ENCODE measurements at regions not wholly inside any gene's neighbourhood (a gene's known extent, or its start where the extent isn't known, plus 50 kb on each side); places are given as distances from the start of the nearest gene placed in this dataset.

GRCh38 chr4:137345597-137345996 lies 186.7 kb downstream of the PCDH18 start:
- no peaks in the 10 kb centered on the region for H3K9me3 ChIP-seq (replicated peaks; ENCODE audit: control insufficient read depth, low read depth, low read length)
- H3K36me3 ChIP-seq (ENCODE audit: control insufficient read depth, insufficient read depth, low read length), result no peaks in the 10 kb centered on the region
- no peaks in the 10 kb centered on the region for H3K27me3 ChIP-seq (ENCODE audit: control insufficient read depth, insufficient read depth, low read length)
- H3K27ac ChIP-seq (ENCODE audit: low read length), result no peak overlapping the region
- WGBS (ENCODE audit: insufficient coverage), result no CpG with 5 or more reads among the region's 1 CpG
- H3K4me3 ChIP-seq (ENCODE audit: low read length), result no peak overlapping the region
- no peaks in the 10 kb centered on the region for H3K4me1 ChIP-seq (ENCODE audit: control insufficient read depth, insufficient read depth, low read length)
- peak; percentile 85 for DNase-seq

GRCh38 chr4:137343221-137343620 lies 189.1 kb downstream of the PCDH18 start:
- H3K27ac ChIP-seq (ENCODE audit: low read length), result no peak overlapping the region
- no peaks in the 10 kb centered on the region for H3K4me1 ChIP-seq (ENCODE audit: control insufficient read depth, insufficient read depth, low read length)
- no peaks in the 10 kb centered on the region for H3K27me3 ChIP-seq (ENCODE audit: control insufficient read depth, insufficient read depth, low read length)
- no peak for DNase-seq
- no peaks in the 10 kb centered on the region for H3K36me3 ChIP-seq (ENCODE audit: control insufficient read depth, insufficient read depth, low read length)
- no peak overlapping the region for H3K4me3 ChIP-seq (ENCODE audit: low read length)
- no CpG with 5 or more reads among the region's 8 CpGs for WGBS (ENCODE audit: insufficient coverage)
- H3K9me3 ChIP-seq (replicated peaks; ENCODE audit: control insufficient read depth, low read depth, low read length), result no peaks in the 10 kb centered on the region

DNA sequence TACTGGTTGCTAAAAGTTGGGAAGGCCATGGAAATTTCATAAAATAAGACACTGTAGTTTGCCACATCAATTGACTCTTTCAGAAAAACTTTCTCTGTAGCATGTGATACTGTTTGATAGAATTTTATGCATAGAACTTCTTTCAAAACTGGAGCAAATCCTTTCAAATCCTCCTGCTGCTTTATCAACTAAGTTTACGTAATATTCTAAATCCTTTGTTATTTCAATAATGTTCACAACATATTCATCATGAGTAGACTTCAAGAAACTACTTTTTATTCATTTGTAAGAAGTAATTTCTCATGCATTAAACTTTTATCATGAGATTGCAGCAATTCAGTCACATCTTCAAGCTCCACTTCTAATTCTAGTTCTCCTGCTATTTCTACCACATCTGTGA lies 199.3 kb downstream of the PCDH18 start:
- H3K36me3 ChIP-seq (ENCODE audit: control insufficient read depth, insufficient read depth, low read length), result no peaks in the 10 kb centered on the region
- H3K27ac ChIP-seq (ENCODE audit: low read length), result no peak overlapping the region
- no peaks in the 10 kb centered on the region for H3K27me3 ChIP-seq (ENCODE audit: control insufficient read depth, insufficient read depth, low read length)
- no peaks in the 10 kb centered on the region for H3K4me1 ChIP-seq (ENCODE audit: control insufficient read depth, insufficient read depth, low read length)
- H3K4me3 ChIP-seq (ENCODE audit: low read length), result no peak overlapping the region
- no peaks in the 10 kb centered on the region for H3K9me3 ChIP-seq (replicated peaks; ENCODE audit: control insufficient read depth, low read depth, low read length)
- no peak for DNase-seq
- no CpG with 5 or more reads among the region's 1 CpG for WGBS (ENCODE audit: insufficient coverage)

DNA sequence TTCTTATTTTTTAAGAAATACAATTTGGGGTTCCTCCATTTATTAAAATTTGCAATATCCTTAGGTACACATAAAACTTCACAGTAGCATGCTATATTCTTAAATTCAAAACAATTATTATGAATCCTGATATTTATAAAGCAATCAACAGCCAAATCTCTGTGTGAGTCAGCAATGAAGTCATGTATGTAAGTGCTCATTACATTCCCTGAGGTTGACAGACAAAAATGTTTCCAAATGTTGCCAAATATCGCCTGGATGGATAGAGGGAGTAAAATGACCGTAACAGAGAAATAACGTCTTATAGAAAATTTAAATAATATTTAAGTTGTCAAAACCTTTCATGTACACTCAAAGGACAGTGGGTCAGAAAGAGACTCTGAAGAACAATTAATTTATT lies 220.0 kb downstream of the PCDH18 start:
- WGBS (ENCODE audit: insufficient coverage), result no CpG with 5 or more reads among the region's 3 CpGs
- H3K36me3 ChIP-seq (ENCODE audit: control insufficient read depth, insufficient read depth, low read length), result no peaks in the 10 kb centered on the region
- no peaks in the 10 kb centered on the region for H3K27me3 ChIP-seq (ENCODE audit: control insufficient read depth, insufficient read depth, low read length)
- no peak overlapping the region for H3K4me3 ChIP-seq (ENCODE audit: low read length)
- H3K27ac ChIP-seq (ENCODE audit: low read length), result no peak overlapping the region
- DNase-seq, result peak; percentile 9
- no peaks in the 10 kb centered on the region for H3K9me3 ChIP-seq (replicated peaks; ENCODE audit: control insufficient read depth, low read depth, low read length)
- no peaks in the 10 kb centered on the region for H3K4me1 ChIP-seq (ENCODE audit: control insufficient read depth, insufficient read depth, low read length)

DNA sequence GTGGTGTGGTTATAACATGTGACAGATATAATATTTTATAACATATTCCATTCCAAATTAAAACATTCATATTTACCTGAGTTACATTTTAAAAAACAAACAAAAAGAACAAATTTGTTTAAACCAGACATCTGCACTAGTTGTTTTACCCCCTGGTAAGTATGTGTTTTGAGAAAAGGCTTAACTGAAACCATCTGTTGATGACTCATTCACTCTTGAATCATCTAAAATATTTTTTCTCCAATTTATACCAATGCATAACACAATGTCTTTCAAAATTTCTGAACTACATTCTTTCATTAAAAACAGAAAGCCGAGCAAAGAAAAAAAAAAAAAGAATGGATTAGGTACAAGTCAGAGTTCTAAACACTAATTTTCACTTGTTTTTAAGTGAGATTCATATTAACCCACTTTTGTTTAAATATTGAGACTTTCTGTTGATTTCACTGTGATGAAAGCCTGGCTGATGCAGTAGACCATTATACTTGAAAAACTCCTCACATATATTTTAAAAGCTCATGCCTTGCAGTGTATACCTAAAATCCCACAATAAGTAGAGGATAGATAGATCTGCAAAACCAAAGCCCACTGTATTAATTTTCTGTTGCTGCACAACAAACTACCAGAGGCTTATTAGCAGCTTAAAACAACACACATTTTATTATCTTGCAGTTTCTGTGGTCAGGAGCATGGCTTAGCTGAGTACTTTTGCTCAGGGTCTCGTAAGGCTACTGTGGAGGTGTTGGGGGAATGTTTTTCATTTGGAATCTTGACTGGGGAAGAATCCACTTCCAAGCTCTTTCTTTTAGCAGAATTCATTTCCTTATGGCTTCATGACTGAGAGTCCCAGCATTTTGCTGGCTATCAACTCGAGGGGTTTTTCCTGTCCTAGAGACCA lies 221.5 kb downstream of the PCDH18 start:
- H3K9me3 ChIP-seq (replicated peaks; ENCODE audit: control insufficient read depth, low read depth, low read length), result no peaks in the 10 kb centered on the region
- no peaks in the 10 kb centered on the region for H3K27me3 ChIP-seq (ENCODE audit: control insufficient read depth, insufficient read depth, low read length)
- WGBS (ENCODE audit: insufficient coverage), result 20% methylated on average over 1 of the region's 3 CpGs
- H3K36me3 ChIP-seq (ENCODE audit: control insufficient read depth, insufficient read depth, low read length), result no peaks in the 10 kb centered on the region
- H3K4me3 ChIP-seq (ENCODE audit: low read length), result no peak overlapping the region
- H3K4me1 ChIP-seq (ENCODE audit: control insufficient read depth, insufficient read depth, low read length), result no peaks in the 10 kb centered on the region
- peak; percentile 87 for DNase-seq
- peak overlapping the region; percentile 48 for H3K27ac ChIP-seq (ENCODE audit: low read length)

DNA sequence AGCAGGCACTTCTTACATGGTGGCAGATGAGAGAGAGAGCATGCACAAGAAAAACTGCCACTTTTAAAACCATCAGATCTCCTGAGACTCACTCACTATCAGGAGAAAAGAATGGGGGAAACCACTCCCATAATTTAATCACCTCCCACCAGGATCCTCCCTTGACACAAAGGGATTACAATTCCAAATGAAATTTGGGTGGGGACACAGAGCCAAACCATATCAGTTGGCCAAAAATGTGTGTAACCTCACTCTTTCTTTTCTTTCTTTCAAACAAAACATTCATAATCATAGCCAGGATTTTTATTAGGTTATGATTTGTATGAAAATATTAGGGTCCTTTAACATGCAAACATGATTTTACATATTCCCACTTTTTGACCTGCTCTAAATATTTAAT lies 222.1 kb downstream of the PCDH18 start:
- Histone ChIP-seq H3K27me3 (ENCODE audit: control insufficient read depth, insufficient read depth, low read length) (no peaks in the 10 kb centered on the region), H3K9me3 (replicated peaks; ENCODE audit: control insufficient read depth, low read depth, low read length) (no peaks in the 10 kb centered on the region), H3K36me3 (ENCODE audit: control insufficient read depth, insufficient read depth, low read length) (no peaks in the 10 kb centered on the region), H3K4me1 (ENCODE audit: control insufficient read depth, insufficient read depth, low read length) (no peaks in the 10 kb centered on the region), H3K27ac (ENCODE audit: low read length) (peak overlapping the region; percentile 56), H3K4me3 (ENCODE audit: low read length) (no peak overlapping the region)
- peak; percentile 40 for DNase-seq

DNA sequence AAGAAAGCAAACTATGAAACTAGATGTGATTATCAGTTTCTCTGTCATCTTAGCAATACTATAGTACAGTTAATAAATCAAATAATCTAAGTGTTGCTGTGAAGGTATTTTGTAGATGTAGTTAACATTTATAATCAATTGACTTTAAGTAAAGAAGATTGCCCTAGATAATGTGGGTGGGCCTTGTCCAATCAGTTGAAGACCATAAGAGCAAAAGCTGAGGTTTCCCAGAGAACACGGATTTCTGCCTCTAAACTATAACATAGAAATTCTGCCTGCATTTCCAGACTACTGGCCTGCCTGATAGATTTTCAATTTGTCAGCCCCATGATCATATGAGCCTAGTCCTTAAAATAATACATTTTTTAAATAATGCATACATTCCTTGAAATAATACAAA lies 222.9 kb downstream of the PCDH18 start:
- DNase-seq, result no peak
- H3K27ac ChIP-seq (ENCODE audit: low read length), result no peak overlapping the region
- H3K36me3 ChIP-seq (ENCODE audit: control insufficient read depth, insufficient read depth, low read length), result no peaks in the 10 kb centered on the region
- H3K9me3 ChIP-seq (replicated peaks; ENCODE audit: control insufficient read depth, low read depth, low read length), result no peaks in the 10 kb centered on the region
- H3K4me1 ChIP-seq (ENCODE audit: control insufficient read depth, insufficient read depth, low read length), result no peaks in the 10 kb centered on the region
- no peak overlapping the region for H3K4me3 ChIP-seq (ENCODE audit: low read length)
- 80% methylated on average over 1 of the region's 1 CpG for WGBS (ENCODE audit: insufficient coverage)
- no peaks in the 10 kb centered on the region for H3K27me3 ChIP-seq (ENCODE audit: control insufficient read depth, insufficient read depth, low read length)

DNA sequence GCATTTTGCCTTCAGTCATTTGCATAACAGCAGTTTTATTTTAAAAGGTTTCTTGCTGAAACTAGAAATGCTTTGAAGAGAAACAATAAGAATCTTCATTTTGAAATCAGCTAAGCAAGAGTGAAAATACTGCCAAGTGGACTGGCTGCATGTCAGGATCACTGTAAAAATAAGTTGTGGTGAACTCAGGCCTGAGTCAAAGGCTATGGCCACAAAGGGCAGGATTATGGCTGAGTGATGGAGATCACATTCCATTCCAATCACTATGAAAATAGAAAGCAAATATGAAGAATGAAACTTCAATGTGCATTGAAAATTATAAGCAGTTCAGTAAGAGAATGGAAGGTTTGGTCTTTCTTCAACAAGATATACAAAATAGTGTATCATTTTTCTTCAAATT lies 224.5 kb downstream of the PCDH18 start:
- no peaks in the 10 kb centered on the region for H3K9me3 ChIP-seq (replicated peaks; ENCODE audit: control insufficient read depth, low read depth, low read length)
- no peak overlapping the region for H3K27ac ChIP-seq (ENCODE audit: low read length)
- no peaks in the 10 kb centered on the region for H3K4me1 ChIP-seq (ENCODE audit: control insufficient read depth, insufficient read depth, low read length)
- H3K4me3 ChIP-seq (ENCODE audit: low read length), result no peak overlapping the region
- H3K36me3 ChIP-seq (ENCODE audit: control insufficient read depth, insufficient read depth, low read length), result no peaks in the 10 kb centered on the region
- H3K27me3 ChIP-seq (ENCODE audit: control insufficient read depth, insufficient read depth, low read length), result no peaks in the 10 kb centered on the region
- DNase-seq, result peak; percentile 69

GRCh38 chr4:137300776-137301175 lies 231.5 kb downstream of the PCDH18 start:
- H3K36me3 ChIP-seq (ENCODE audit: control insufficient read depth, insufficient read depth, low read length), result no peaks in the 10 kb centered on the region
- H3K4me1 ChIP-seq (ENCODE audit: control insufficient read depth, insufficient read depth, low read length), result no peaks in the 10 kb centered on the region
- H3K9me3 ChIP-seq (replicated peaks; ENCODE audit: control insufficient read depth, low read depth, low read length), result no peaks in the 10 kb centered on the region
- no peaks in the 10 kb centered on the region for H3K27me3 ChIP-seq (ENCODE audit: control insufficient read depth, insufficient read depth, low read length)
- H3K27ac ChIP-seq (ENCODE audit: low read length), result no peak overlapping the region
- no peak overlapping the region for H3K4me3 ChIP-seq (ENCODE audit: low read length)
- DNase-seq, result no peak

- no peaks in the 10 kb centered on the region for H3K27me3 ChIP-seq (ENCODE audit: control insufficient read depth, insufficient read depth, low read length)
- WGBS (ENCODE audit: insufficient coverage), result no CpG with 5 or more reads among the region's 1 CpG
- no peak for DNase-seq
- no peaks in the 10 kb centered on the region for H3K4me1 ChIP-seq (ENCODE audit: control insufficient read depth, insufficient read depth, low read length)
- no peaks in the 10 kb centered on the region for H3K36me3 ChIP-seq (ENCODE audit: control insufficient read depth, insufficient read depth, low read length)
- H3K9me3 ChIP-seq (replicated peaks; ENCODE audit: control insufficient read depth, low read depth, low read length), result no peaks in the 10 kb centered on the region
- no peak overlapping the region for H3K27ac ChIP-seq (ENCODE audit: low read length)
- H3K4me3 ChIP-seq (ENCODE audit: low read length), result no peak overlapping the region
These were observed 233.0 kb downstream of the PCDH18 start for GRCh38 chr4:137299281-137299680.

DNA sequence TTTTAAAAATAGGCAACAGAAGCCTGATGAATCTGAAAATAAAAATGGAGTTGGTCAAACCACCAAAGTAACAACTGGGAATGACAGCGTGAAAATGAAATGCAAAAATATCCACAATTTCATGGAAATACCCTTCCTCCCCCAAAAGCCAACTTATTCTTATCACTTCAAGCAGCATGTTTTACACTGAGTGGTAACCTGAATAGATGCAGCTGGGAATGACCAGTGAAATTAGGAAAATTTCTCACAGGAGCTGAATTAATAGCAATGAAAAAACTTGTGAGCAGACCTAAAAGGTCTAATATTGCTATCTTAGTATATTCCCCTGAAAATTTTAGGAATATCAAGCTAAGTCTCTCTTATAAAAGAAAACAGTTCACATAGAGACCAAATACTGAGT lies 239.0 kb downstream of the PCDH18 start:
- no peak overlapping the region for H3K4me3 ChIP-seq (ENCODE audit: low read length)
- H3K27me3 ChIP-seq (ENCODE audit: control insufficient read depth, insufficient read depth, low read length), result no peaks in the 10 kb centered on the region
- no peak overlapping the region for H3K27ac ChIP-seq (ENCODE audit: low read length)
- no peak for DNase-seq
- H3K36me3 ChIP-seq (ENCODE audit: control insufficient read depth, insufficient read depth, low read length), result no peaks in the 10 kb centered on the region
- H3K4me1 ChIP-seq (ENCODE audit: control insufficient read depth, insufficient read depth, low read length), result no peaks in the 10 kb centered on the region
- WGBS (ENCODE audit: insufficient coverage), result no CpG with 5 or more reads among the region's 1 CpG
- no peaks in the 10 kb centered on the region for H3K9me3 ChIP-seq (replicated peaks; ENCODE audit: control insufficient read depth, low read depth, low read length)

All from muscle of leg (tissue), 3 donors.